ENCODE measurements at regions not wholly inside any gene's neighbourhood (a gene's known extent, or its start where the extent isn't known, plus 50 kb on each side); places are given as distances from the start of the nearest gene placed in this dataset.
"Not testable (repeated sequence)": the region's sequence is repeated elsewhere in the genome, so short reads cannot be mapped to it uniquely, and the experiment has no call there.

DNA sequence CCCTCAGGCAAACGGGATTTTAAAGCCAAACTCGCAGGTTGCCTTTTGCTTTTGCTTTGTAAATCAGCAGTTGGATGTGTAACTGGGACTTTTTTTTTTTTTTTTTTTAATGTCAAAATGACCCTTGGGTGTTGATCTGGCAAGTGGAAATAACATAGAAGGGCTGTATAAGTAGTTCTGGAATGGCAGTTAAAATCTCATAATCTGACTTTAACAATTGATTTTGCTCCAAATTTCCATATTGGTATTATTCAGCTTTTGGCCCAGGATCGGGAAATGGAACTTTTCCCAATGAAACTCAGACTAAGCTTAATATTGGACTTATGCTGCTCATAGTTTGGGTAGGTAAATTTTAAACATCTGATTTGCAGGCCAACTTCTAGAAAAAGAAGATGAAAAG is 346.8 kb upstream of the NUDT12 start:
- DNase-seq (ENCODE audit: low read depth), result no peak

DNA sequence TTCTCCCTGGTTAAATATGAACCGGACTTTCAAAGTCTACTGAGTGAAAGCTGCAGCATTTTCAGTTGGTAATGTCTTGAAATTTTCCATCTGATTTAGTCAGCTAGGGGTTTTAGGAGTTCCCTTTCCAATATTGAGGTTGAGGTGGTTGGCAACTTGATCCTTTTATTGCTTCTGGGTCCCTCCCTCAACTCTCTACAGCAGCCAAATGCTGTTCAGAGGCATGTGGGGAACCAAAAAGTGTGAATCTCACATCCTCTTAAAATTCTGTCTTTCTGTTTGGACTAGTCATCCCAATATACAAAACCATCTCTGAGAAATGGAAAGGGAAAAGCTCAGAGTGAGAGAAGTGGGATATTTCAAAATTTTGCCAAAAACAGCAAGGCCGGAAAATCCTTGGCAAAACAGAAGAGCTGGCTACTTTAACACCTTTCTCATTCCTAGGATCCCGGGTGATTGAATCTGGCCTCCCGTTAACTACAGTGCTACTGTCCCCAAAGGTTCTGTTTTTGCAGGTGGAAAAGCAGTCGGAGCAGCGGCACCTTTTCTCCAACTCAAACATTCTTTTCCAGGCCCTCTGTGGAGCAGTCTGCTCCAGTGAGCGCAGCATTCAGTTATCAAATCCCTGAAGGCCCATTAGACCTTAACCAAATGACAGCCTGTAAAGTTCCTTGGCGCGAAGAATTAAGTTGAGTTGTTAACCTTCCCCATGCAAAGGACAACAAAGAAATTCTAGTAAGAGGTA is 345.9 kb upstream of the NUDT12 start:
- no peak for DNase-seq (ENCODE audit: low read depth)

DNA sequence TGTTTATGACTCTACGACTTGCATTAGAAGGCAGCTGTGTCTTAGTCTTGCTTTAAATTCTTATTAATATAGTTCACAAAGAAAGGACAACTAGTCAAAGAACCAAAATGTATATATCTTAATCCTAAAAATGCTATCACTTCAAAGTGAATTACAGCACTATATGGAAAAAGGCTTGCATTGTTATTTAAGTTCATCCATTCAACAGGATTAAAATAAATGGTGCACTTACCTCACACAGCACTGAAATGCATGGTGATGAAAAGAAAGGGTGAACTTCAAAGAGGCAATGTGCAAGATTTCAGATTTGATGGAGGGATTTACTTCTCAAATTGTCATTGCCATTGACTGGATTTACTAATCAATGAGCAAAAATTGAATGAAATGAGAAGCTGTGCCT is 344.4 kb upstream of the NUDT12 start:
- no peak for DNase-seq (ENCODE audit: low read depth)

DNA sequence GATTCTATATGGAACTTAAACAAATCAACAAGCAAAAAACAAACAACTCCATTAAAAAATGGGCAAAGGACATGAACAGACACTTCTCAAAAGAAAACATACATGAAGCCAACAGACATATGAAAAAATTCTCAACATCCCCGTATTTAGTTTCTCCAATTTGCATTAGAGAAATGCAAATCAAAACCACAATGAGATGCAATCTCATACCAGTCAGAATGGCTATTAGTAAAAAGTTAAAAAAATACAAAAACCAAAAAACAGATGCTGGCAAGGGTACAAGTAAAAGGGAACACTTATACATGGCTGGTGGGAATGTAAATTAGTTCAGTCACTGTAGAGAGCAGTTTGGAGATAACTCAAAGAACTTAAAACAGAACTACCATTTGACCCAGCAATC is 342.1 kb upstream of the NUDT12 start:
- no peak for DNase-seq (ENCODE audit: low read depth)

DNA sequence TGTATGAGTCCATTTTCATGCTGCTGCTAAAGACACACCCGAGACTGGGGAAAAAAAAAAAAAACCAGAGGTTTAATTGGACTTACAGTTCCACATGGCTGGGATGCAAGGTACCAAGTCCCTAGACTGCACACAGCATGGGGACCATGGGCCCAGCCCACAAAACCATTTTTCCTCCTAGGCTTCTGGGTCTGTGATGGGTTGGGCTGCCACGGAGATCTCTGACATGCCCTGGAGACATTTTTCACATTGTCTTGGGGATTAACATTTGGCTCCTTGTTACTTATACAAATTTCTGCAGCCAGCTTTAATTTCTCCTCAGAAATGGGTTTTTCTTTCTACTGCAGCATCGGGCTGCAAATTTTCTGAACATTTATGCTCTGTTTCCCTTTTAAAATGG is 340.3 kb upstream of the NUDT12 start:
- no peak for DNase-seq (ENCODE audit: low read depth)

DNA sequence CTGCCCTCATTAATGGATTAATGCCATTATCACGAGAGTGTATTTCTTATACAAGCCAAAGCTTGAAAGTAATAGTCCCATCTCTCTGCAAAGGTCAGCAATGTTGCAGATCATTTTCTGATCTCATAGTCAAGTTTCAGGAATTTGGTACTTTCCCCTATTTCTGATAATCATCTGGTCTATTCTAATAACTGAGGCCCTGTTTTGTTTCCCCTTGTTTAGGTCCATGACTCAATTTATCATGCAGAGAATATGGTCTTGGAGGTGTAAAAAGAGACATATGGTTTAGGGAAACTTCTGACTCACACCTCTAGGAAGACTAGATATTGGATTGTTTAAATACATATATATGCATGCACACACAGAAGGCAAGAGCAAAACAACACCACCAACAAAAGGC is 339.3 kb upstream of the NUDT12 start:
- no peak for DNase-seq (ENCODE audit: low read depth)

DNA sequence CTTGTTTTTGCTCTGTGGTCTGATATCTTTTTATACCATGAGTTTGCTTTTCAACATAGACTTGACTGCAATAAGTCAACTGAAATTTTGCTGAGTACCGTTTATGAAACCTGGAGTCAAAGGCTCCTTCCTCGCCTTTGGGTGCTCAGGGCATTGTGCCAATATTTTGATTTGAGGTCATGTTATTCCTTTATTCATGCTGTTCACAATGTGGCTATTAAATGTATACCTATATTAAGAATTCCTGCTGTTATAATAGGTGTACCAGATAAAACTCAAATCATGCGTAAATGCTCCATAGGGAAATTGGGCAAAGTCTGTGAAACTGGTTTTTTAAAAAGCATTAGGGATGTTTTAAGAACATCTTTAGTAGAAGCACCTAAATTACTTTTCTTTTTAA is 334.0 kb upstream of the NUDT12 start:
- DNase-seq (ENCODE audit: low read depth), result no peak

DNA sequence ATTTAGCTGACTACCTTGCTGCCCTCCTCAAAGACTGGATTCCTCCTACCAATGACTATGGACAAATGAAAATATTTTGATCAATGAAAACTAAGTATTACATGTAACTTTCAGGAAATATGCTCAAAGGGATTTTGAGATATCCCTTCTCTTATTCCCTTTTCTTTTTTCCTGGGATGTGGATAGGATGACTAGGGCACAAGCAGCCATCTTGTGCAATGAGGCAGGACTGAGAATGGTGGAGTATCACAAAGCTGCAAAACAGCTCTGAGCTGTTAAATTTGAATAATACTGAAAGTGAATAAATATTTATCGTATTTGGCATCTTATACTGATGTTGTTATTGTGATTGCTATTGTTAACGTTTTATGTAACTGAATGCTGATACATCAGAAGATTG is 333.1 kb upstream of the NUDT12 start:
- DNase-seq (ENCODE audit: low read depth), result no peak

DNA sequence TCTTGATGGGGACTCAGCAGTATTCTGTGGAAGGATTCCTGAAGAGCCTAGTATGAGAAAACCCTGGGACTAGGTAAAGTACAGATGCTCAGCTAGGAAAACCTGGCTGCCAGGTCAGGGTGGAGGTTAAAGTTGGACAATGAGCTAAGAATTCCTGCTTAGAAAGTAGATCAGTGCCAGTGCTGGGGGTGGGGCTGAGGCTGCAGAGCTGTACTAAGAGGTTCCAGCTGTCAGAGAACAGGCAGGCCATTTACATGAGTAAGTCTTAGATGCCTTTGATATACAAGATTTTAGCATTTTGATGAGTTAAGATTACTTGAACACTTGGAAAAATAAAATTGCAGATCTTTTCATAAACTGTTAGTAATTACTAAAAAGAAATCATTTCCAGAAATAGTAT is 332.3 kb upstream of the NUDT12 start:
- DNase-seq (ENCODE audit: low read depth), result no peak

DNA sequence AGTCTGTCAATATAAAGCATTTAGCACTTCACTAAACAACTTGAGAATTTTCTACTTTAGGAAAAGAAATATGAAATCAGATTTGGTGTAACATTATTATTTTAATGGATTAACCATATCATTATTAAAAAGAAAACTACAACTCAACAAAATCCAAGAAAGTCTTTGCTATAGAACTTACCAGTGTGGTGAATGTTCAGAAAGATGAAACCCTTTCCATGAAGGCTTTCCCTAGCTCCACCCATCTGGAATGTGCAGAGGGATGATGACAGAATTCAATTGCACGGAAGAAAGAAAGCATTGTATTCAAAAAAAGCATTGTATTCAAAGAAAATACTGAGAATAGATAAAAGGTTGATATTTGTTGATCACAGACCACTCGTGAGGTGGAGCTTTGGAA is 328.6 kb upstream of the NUDT12 start:
- DNase-seq (ENCODE audit: low read depth), result no peak

DNA sequence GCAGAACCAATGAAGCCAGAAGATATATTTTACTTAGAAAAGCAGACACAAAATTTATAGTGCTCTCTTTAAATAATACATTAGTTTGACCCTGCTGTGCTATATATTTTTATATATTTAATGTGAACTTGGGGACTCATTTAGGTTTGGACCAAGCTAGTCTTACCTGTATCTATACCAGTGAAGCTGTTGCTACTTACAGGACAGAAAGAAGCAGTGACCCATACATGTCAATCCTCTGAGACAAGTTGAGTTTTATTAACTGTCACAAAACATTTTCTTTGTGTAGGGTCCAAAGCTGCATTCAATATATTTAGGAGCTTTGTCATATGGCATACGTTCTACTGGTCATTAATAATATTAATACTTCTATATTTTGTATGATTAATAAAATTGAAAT is 327.7 kb upstream of the NUDT12 start:
- DNase-seq (ENCODE audit: low read depth), result no peak

DNA sequence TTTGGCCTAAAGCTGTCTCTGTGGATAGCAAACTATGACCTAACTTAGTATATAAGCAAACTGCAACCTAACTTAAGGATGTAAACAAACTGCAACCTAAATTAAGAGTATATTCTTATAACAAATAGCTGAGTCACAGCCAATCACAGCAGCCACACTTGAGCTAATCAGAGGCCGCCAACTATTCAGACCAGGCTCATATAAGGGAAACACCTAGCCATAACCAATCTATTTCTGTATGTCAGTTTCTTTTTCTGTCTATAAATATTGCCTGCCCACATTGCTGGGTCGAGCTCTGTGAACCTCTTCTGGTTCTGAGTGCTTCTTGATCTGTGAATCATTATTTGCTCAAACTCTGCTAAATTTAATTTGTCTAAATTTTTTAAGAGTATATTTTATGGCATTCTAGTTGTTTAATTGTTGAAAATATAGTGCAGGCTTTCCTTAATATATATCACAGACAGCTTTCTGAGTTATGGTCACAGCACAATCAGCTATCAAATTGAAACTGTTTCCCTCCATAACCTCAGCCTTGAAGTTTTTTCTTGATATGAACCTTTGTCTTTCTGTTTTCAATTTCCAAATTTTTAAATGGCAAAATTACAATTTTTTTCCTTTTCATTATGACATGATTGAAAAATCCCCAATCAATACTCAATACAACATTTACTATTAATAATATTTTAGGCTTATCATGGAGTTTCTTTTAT is 327.1 kb upstream of the NUDT12 start:
- DNase-seq (ENCODE audit: low read depth), result no peak

DNA sequence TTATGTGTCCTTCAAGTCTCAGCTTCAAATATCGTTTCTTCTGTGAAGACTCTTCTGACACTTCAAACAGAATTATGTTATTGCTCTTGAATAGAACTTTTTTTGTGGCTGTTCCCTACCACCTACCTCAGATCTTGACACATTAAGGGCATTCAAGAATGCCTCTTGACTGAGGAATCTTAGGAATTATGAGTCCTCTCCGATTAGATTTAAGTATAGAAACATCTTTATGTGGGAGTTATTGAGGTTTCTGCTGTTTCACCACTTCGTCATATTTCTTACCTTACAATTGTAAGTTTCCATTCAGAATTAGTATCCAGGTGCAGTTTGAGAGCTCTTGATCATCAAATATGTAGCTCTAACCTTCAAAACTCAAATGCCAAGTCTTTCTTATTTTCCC is 324.2 kb upstream of the NUDT12 start:
- DNase-seq (ENCODE audit: low read depth), result no peak

DNA sequence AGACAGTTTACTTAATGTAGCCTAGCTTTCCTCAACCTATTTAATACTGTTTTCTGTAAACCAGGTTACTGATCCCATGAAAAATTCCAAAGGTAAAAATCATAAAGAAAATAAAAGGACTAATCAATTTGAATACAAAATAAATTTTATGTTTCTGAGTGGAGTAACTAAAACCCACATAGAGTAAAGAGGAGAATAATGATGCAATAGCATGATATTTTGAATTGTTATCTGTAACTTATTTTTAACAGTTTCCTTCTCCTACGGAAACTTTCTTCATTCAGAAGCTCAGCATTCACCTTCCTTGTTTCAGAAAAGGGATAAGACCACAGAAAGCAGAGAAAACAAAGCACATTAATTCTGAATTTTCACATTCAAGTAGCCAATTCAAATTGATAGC is 320.6 kb upstream of the NUDT12 start:
- no peak for DNase-seq (ENCODE audit: low read depth)

DNA sequence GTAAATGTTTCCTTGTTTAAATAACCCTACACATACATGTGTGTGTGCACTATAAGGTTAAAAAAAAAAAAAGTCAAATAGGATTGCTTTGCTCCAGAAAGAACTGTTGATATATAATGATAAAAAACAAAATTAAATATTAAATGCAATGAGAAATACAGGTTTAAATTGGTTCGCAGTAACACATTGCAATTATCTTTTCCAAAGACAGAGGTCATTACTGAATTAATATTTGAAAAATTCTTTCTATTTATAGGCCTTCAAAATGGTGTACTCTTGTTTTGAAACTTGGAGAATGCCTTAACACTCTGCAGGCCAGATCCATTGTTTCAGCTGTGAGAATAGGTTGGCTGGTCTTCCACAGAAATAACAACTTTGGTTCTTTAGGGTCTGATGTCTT is 319.0 kb upstream of the NUDT12 start:
- DNase-seq (ENCODE audit: low read depth), result no peak

DNA sequence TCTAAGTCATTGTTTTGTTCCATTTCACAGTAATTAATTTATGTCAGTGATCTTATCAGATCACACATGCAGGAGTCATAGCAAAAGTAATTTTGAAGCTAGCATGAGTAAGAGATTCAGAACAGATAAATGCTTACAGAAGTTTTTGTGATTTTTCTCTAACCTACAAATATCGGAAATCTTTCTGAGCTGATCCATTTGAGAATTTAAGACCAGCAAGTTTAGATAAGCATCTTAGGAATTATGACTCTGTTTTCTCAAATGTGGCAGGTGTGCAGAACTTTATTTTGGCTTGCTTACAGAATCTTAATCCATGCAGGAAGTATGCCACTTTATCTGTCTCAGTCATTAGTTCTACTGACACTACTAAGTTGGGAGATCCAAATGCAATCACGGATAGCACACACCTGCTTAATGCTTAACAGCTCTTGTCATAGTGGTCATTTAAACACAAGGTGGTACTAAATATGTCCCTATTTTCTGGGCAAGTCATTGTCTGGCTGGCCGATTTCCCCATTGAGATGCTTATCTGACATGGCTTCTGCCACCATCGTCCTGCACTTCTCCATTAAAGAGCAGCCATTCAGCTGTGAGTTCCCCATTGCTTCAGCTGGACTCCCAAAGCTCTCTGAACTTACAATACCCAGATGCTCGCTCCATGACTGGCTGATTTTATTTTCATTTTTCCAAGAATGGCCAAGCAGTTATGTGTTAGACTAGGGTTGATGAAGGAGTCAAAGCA is 305.4 kb upstream of the NUDT12 start:
- DNase-seq (ENCODE audit: low read depth), result no peak

DNA sequence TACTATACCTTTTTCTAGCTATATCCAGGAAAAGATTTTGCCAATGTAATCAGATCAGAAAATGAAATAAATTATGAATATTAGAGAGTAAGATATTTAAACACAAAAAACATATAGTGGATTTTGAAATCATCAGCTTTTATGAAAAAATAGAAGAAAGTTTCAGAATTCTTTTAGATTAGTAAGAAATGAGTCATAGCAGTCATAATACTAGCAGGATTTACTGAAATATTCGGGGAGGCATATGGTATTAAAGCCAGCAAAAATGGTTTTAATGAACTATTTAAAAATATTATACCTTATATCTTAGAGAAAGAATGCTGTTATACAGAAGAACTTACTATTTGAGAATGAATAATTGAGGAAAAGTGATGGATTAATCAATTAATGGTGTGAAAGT is 303.6 kb upstream of the NUDT12 start:
- DNase-seq (ENCODE audit: low read depth), result no peak

DNA sequence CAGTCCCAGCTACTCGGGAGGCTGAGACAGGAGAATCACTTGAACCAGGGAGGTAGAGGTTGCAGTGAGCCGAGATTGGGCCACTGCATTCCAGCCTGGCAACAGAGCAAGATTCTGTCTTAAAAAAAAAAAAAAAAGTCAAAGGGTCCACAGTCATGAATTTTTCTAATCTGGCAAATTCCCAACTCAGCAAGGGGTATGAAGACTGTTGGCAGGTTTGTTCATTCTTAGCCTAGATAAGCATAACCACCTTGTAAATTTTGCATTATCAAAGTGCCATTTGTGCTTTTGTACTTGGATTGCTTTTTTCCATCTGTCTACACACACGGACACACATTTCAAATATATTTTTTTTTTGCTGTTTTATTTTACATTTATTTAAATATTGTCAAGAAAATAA is 299.8 kb upstream of the NUDT12 start:
- DNase-seq (ENCODE audit: low read depth), result no peak

DNA sequence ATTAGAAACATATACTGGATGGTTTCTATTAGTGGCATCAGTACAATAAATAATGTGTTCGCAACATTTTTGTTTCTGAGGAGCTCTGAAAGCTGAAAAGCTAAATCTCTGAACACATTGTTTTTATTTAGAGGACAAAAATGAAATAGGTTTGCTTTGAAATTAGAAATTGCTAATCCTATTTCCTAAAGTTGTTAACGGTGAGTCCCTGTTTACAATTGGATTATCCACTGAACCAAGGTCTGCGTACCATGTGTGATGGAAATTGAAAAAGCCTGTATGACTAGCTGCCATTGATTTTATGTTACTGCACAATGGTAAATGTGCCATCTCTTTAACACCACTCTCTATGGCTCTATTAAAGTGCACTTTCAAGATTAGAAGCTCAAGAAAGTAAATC is 297.7 kb upstream of the NUDT12 start:
- DNase-seq (ENCODE audit: low read depth), result no peak

DNA sequence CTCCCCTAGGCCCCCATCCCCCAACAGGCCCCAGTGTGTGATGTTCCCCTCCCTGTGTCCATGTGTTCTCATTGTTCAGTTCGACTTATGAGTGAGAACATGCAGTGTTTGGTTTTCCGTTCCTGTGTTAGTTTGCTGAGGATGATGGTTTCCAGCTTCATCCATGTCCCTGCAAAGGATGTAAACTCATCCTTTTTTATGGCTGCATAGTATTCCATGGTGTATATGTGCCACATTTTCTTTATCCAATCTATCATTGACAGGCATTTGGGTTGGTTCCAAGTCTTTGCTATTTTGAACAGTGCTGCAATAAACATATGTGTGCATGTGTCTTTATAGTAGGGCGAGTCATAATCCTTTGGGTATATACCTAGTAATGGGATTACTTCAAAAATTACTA is 295.8 kb upstream of the NUDT12 start:
- DNase-seq (ENCODE audit: low read depth), result not testable (repeated sequence)

DNA sequence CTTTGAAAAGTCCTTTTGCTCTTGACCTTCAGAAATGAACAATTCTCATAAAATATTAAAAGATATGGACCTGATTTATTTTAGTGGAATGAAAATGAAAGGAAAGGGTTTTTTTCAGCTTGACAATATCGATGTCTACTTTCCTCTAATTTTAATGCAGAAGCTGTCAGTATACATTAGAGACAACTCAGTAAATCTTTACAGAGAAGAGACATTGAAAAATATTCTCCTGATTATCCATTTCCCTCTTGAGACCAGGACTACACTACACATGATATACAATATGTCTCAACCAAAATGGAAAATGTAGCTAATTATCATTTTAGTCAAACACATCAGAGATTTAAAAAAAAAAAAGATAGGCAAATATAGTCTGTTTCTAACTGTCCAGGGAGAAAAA is 288.5 kb upstream of the NUDT12 start:
- DNase-seq (ENCODE audit: low read depth), result no peak

DNA sequence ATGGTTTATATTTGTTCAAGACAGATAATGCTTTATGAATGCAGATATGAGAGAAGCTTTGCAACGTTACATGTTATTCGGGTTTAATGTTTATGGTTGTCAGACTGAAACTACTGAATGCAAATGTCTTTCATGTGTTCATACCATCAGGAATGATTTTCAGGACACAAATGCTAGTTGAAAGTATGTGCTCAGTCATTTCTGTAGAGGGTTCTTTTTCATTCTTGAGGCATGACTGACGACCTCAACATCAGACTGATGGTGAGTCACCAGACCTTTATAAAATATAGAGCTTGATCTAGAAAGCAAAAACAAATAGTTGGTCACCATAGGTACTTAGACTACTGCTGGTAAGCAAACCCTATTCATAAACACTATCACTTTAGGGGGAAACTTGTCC is 287.3 kb upstream of the NUDT12 start:
- DNase-seq (ENCODE audit: low read depth), result peak; percentile 26

DNA sequence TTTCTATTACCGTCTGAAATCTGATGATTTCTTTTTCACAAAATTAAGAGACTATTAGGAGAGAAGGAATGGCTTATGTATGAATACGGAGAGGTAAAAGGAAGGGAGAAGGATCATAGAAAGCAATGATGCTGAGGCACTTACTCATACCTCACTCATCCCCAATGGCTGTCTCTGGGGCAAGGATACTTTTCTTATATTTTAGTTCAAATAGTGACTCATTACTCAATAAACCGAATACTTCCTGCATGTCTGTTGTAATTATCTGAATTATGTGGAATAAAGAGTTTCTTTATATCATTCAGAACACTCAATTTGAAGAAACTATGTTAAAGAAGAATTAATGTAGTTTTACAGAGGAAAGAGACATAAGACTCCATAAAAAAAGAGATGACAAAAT is 284.5 kb upstream of the NUDT12 start:
- no peak for DNase-seq (ENCODE audit: low read depth)

Data from fibroblast of gingiva (primary cell).